ENCODE measurements at regions not wholly inside any gene's neighbourhood (a gene's known extent, or its start where the extent isn't known, plus 50 kb on each side); places are given as distances from the start of the nearest gene placed in this dataset.

DNA sequence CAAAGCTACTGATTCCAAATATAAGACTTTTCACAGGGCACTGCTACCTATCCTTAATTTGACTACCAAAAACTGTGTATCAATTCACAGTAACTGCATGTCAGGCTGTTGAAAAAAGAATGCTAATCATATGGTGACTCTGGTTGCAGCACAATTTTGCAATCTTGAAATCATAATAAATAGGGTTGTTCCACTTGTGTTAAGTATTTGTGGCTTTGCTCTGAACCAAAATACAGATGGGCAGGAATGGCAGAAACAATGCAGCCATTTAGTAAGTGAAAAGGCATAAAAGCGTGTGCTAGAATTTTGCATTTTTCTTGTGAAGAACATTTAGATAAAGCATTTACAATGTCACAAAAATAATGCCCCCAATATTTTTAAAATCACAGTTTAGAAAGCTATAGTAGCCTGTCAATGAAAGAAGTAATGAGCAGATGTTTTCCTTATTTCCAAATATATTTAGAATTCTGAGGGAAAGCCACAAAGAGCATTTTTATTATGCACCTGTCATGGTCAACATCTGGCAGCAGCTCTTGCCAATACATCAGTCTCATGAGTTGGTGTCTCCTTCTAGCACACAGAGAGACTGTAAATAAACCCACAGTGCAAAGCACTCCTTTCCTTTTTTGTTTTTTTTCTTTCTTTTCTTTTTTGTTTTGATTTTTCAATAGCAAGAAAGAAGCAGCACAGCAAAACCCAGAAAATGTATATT is 54.8 kb upstream of the PAM start:
- TF ChIP-seq, protein P1, sequence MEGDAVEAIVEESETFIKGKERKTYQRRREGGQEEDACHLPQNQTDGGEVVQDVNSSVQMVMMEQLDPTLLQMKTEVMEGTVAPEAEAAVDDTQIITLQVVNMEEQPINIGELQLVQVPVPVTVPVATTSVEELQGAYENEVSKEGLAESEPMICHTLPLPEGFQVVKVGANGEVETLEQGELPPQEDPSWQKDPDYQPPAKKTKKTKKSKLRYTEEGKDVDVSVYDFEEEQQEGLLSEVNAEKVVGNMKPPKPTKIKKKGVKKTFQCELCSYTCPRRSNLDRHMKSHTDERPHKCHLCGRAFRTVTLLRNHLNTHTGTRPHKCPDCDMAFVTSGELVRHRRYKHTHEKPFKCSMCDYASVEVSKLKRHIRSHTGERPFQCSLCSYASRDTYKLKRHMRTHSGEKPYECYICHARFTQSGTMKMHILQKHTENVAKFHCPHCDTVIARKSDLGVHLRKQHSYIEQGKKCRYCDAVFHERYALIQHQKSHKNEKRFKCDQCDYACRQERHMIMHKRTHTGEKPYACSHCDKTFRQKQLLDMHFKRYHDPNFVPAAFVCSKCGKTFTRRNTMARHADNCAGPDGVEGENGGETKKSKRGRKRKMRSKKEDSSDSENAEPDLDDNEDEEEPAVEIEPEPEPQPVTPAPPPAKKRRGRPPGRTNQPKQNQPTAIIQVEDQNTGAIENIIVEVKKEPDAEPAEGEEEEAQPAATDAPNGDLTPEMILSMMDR (conservative IDR thresholded peaks at IDR 0.05; ENCODE audit: low read depth, low read length): no peak
- no peak for DNase-seq (ENCODE audit: low read depth)
- H3K4me3 ChIP-seq (ENCODE audit: low read depth, low read length): no peak overlapping the region

GRCh38 chr5:102700916-102701315 is 54.2 kb upstream of the PAM start:
- TF ChIP-seq, protein P1 (conservative IDR thresholded peaks at IDR 0.05; ENCODE audit: low read depth, low read length): no peak
- DNase-seq (ENCODE audit: low read depth): no peak
- H3K4me3 ChIP-seq (ENCODE audit: low read depth, low read length): no peak overlapping the region

DNA sequence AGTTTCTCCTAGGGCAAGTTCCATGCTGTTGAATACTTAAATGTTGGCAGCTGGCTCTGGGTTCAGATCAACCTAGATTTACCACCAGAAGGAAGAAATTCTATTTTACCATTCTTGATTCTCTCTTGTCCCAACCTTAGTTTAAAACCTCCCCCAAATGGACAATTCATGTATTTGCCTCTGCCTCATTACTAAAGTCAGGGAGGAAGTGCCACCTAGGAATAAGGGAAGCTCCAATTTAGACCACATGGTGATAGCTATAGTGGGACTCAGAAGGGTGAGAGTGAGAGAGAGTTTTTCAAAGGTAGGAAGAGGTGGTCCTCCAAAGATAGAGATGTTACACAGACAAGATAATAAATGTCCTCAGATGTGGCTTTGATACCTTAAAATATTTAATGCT is 53.4 kb upstream of the PAM start:
- no peak overlapping the region for H3K4me3 ChIP-seq (ENCODE audit: low read depth, low read length)
- no peak for DNase-seq (ENCODE audit: low read depth)
- TF ChIP-seq, protein P1 (conservative IDR thresholded peaks at IDR 0.05; ENCODE audit: low read depth, low read length): no peak

Measured in choroid plexus epithelial cell (primary cell).